GM12864 (cell line): ENCODE measurements at regions not wholly inside any gene's neighbourhood (a gene's known extent, or its start where the extent isn't known, plus 50 kb on each side); places are given as distances from the start of the nearest gene placed in this dataset.

Experiments used
- DNase-seq: peaks from one replicate; pipeline ENCODE4 v3.0.0-alpha.2; 2011; ENCODE audit warnings: low read depth
- H3K4me3 ChIP-seq: 2 replicates; pipeline ENCODE4 v1.5.1; 2011; ENCODE audit warnings: mild to moderate bottlenecking, low read depth, low read length, control low read depth
- TF ChIP-seq, protein P1 (sequence below): IDR thresholded peaks from 2 replicates; pipeline ENCODE4 v1.5.1; 2011; ENCODE audit warnings: low read depth, mild to moderate bottlenecking, moderate library complexity, low read length, control low read depth, inconsistent platforms; ENCODE audit errors: missing control alignments

DNA sequence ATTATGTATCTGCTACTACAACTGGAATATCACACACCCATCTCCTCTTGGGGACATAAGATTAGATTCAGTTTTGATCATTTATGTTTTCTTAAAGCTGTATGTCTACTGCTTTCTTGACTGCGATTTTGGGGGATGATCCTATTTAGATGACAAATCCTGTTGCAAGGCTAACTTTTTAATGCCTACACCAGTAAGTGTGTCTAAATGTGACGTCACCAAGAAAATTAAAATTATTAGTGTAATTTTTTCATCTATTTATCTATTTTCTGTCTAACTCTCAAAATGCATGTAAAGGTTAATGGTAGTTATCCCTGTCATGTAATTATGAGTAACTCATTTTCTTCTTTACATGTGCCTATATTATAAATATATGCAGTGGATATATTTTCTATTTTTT is 170.9 kb upstream of the PPFIA2 start:
- no peak overlapping the region for H3K4me3 ChIP-seq
- DNase-seq = no peak
- TF ChIP-seq, protein P1, sequence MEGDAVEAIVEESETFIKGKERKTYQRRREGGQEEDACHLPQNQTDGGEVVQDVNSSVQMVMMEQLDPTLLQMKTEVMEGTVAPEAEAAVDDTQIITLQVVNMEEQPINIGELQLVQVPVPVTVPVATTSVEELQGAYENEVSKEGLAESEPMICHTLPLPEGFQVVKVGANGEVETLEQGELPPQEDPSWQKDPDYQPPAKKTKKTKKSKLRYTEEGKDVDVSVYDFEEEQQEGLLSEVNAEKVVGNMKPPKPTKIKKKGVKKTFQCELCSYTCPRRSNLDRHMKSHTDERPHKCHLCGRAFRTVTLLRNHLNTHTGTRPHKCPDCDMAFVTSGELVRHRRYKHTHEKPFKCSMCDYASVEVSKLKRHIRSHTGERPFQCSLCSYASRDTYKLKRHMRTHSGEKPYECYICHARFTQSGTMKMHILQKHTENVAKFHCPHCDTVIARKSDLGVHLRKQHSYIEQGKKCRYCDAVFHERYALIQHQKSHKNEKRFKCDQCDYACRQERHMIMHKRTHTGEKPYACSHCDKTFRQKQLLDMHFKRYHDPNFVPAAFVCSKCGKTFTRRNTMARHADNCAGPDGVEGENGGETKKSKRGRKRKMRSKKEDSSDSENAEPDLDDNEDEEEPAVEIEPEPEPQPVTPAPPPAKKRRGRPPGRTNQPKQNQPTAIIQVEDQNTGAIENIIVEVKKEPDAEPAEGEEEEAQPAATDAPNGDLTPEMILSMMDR = no peak

DNA sequence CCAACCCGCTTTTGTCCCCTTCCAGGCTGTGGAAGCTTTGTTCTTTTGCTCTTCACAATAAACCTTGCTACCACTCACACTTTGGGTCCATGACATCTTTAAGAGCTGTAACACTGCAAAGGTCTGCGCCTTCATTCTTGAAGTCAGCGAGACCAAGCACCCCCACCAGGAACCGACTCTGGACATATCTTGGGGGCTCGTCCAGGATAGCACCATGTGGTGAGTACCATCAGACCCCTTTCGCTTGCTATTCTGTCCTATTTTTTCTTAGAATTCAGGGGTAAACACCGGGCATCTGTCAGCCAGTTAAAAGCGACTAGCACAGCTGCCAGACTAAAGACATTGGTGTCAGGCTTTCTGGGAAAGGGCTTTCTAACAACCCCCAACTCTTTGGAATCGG is 137.6 kb upstream of the PPFIA2 start:
- TF ChIP-seq, protein P1 = no peak
- DNase-seq = no peak
- no peak overlapping the region for H3K4me3 ChIP-seq

DNA sequence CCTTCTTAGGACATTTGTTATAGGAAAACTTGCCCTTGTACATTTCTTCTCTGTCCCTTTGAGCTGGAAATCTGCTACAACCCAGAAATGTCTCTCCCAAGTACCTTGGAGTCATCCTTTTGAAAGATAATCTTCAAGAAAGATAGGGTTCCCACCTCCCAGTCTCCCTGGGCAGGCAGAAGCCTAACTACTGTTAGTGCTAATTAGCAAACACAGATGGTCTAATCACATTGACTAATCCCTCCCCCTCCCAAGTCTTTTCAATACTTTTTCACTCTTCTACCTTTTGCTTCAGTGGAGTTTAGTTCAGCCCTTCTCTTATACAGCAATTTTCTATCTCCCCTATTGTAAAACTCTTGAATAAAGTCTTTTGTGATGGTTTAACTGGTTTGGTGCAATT is 129.8 kb upstream of the PPFIA2 start:
- H3K4me3 ChIP-seq = no peak overlapping the region
- TF ChIP-seq, protein P1 = no peak
- DNase-seq = no peak

DNA sequence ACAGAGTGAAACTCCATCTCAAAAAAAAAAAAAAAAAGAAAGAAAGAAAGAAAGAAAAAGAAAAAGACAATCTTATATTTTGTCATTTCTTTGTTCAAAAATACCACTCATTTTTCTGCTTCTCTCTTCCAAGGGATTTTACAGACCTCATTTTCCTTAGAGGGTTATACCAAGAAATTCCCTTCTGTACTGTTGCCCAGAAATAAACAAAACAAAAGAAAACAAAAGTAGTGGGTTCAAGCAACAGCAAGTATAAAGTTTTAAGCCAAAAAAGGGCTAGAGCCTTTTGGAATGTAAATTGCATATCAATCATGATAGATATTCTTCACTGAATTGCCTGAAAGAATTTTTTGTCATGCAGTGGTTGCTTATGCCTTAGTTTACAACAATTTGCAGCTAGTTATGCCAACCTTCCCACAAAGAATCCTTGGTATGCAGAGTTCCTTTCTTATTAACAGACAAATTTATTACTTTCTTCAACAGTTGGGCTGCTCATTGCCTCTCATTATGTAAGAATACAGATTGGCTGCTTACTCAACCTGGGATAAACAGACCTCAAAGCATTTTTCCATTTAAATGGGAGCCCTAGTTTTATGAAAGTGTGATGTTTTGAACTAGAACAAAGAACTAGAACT is 129.1 kb upstream of the PPFIA2 start:
- H3K4me3 ChIP-seq = no peak overlapping the region
- TF ChIP-seq, protein P1 = no peak
- no peak for DNase-seq

DNA sequence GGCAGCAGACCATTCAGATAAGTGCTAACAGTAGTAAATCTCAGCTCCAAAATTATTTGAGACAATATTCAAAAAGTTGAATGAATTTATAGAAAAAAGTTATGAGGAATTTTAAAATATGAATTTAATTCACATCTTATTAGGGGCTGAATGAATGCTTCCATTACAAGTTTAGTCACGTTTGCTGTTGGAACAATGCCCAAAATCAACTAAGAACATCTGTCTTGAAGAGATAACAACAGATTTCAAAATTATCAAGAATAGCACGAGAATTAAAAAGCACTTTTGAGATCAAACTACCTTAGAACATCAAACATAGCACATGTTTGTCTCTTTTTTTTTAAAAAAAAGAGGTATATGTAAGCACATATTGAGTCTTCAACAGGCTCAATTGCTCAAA is 115.4 kb upstream of the PPFIA2 start:
- TF ChIP-seq, protein P1 = no peak
- H3K4me3 ChIP-seq = no peak overlapping the region
- DNase-seq = no peak

DNA sequence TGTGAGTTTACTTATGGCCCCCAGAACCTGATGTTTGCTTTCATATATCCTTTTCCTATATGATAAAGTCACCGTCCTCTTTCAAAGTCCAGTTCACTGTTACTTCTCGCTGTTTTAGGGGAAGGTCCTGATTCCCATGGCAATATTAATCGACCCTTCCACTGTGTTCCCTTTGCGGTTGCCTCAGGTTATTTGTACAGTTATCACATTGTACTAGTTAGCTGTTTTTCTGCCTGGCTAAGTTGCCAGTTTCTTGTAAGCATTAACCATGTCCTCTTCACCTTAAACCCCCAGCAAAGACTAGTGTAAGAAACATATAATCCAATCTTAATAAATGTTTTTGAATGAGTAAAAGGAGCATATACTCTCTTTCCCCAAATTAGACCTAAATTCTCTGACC is 115.0 kb upstream of the PPFIA2 start:
- DNase-seq = no peak
- TF ChIP-seq, protein P1 = no peak
- H3K4me3 ChIP-seq = no peak overlapping the region

DNA sequence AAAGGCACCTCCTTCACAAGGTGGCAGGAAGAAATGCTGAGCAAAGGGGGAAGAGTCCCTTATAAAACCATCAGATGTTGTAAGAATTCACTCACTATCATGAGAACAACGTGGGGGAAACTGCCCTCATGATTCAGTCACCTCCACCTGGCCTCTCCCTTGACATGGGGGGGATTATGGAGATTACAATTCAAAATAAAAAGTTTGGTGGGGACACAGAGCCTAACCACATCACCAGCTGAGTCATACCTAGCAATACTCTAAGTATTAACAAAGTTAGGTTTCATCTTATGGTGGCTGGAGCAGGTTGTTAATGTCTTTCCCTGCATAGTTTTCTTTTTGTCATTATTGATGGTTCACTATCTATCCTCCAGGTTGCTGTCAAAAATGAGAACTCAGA is 113.2 kb upstream of the PPFIA2 start:
- DNase-seq = no peak
- TF ChIP-seq, protein P1 = no peak
- no peak overlapping the region for H3K4me3 ChIP-seq
